Type B pancreatic cell (in vitro differentiated cells): ENCODE measurements at regions not wholly inside any gene's neighbourhood (a gene's known extent, or its start where the extent isn't known, plus 50 kb on each side); places are given as distances from the start of the nearest gene placed in this dataset.

Experiments
- DNase-seq: peaks from one replicate; pipeline ENCODE4 v3.0.0; 2021; ENCODE audit warnings: mixed read lengths; ENCODE audit not compliant: unreplicated experiment; ENCODE audit errors: extremely low spot score
- H3K27ac Mint-ChIP-seq: 2 replicates; pipeline ENCODE4 v1.8.0; 2021; ENCODE audit warnings: mild to moderate bottlenecking, mixed read lengths
- H3K27me3 Mint-ChIP-seq: 2 replicates; pipeline ENCODE4 v1.8.0; 2021; ENCODE audit warnings: mixed read lengths
- H3K36me3 Mint-ChIP-seq: 2 replicates; pipeline ENCODE4 v1.8.0; 2021; ENCODE audit warnings: mixed read lengths
- H3K4me1 Mint-ChIP-seq: one replicate; pipeline ENCODE4 v1.8.0; 2021; ENCODE audit warnings: mixed read lengths; ENCODE audit not compliant: unreplicated experiment
- H3K4me3 Mint-ChIP-seq: 2 replicates; pipeline ENCODE4 v1.8.0; 2021; ENCODE audit warnings: mild to moderate bottlenecking, mixed read lengths
- H3K9me3 Mint-ChIP-seq: 2 replicates; pipeline ENCODE4 v1.8.0; 2021; ENCODE audit warnings: mixed read lengths
- CTCF ChIP-seq: fragments of 200-600 bp; sonication (generic); conservative IDR thresholded peaks from 2 replicates; pipeline ENCODE4 v1.5.0; 2021; ENCODE audit warnings: antibody characterized with exemption, mild to moderate bottlenecking

- peaks cover 31% of the 10 kb centered on the region for H3K27me3 Mint-ChIP-seq
- peaks cover 4% of the 10 kb centered on the region for H3K9me3 Mint-ChIP-seq
- no peak for DNase-seq
- peak overlapping the region; percentile 8 for H3K4me3 Mint-ChIP-seq
- H3K4me1 Mint-ChIP-seq = peaks cover 44% of the 10 kb centered on the region
- H3K27ac Mint-ChIP-seq = no peak overlapping the region
- no peak for TF ChIP-seq CTCF
- no peaks in the 10 kb centered on the region for H3K36me3 Mint-ChIP-seq
These were observed 86.3 kb upstream of the RPL38 start for GRCh38 chr17:74117087-74117698.

DNA sequence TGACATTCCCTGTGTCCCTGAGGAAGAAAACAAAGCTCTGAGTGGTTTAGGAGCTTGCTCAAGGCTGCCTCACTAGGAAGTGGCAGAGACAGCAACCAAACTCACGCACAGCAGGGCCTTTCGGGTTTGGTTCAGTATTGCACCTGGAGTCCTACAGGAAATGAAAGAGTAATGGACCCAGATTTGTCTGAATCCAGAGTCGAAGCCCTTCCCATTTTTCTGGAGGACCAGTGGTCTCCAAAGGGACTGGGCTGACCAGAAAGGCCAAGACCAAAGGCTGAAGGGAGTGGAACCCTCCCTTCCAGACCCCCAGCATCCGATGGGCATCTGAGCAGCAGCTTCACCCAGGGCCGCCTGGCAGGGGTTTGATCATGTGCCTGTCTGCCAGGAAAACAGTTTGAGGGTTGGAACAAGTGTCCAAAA is 85.5 kb upstream of the RPL38 start:
- no peak for TF ChIP-seq CTCF
- peak overlapping the region; percentile 2 for H3K4me3 Mint-ChIP-seq
- peaks cover 29% of the 10 kb centered on the region for H3K27me3 Mint-ChIP-seq
- H3K9me3 Mint-ChIP-seq = peaks cover 4% of the 10 kb centered on the region
- DNase-seq = no peak
- peaks cover 45% of the 10 kb centered on the region for H3K4me1 Mint-ChIP-seq
- no peaks in the 10 kb centered on the region for H3K36me3 Mint-ChIP-seq
- H3K27ac Mint-ChIP-seq = no peak overlapping the region

DNA sequence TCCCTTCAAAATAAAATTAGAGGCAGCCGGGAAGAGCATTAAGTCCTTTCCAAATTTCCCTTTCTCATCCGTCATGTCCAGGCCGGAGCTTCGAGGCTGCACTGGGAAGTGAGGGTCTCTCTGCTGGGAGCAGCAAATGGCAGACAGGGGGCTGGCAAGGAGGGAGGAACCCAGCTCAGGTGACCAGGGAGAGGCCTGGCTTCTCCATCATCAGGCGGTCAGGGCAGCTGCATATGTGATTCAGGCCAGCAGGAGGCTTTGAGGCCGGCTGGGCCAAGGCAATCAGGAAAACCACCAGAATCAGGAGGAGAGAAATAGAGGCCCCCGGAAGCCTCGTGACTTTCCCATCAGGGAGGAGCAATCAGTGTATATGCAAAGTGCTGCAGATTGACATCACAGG is 85.0 kb upstream of the RPL38 start:
- Mint-ChIP-seq H3K27me3 (peaks cover 31% of the 10 kb centered on the region), H3K4me3 (no peak overlapping the region), H3K27ac (no peak overlapping the region)

GRCh38 chr17:74119049-74119580 is 84.4 kb upstream of the RPL38 start:
- H3K4me1 Mint-ChIP-seq = peaks cover 47% of the 10 kb centered on the region
- peaks cover 4% of the 10 kb centered on the region for H3K9me3 Mint-ChIP-seq
- no peak overlapping the region for H3K27ac Mint-ChIP-seq
- H3K27me3 Mint-ChIP-seq = peaks cover 31% of the 10 kb centered on the region
- H3K36me3 Mint-ChIP-seq = no peaks in the 10 kb centered on the region
- DNase-seq = no peak
- H3K4me3 Mint-ChIP-seq = no peak overlapping the region
- TF ChIP-seq CTCF = no peak

More for the DNA sequence above, 85.0 kb upstream of the RPL38 start:
- Mint-ChIP-seq H3K9me3 (peaks cover 4% of the 10 kb centered on the region), H3K4me1 (peaks cover 49% of the 10 kb centered on the region), H3K36me3 (no peaks in the 10 kb centered on the region)
- TF ChIP-seq CTCF = peak; percentile 67
- no peak for DNase-seq

DNA sequence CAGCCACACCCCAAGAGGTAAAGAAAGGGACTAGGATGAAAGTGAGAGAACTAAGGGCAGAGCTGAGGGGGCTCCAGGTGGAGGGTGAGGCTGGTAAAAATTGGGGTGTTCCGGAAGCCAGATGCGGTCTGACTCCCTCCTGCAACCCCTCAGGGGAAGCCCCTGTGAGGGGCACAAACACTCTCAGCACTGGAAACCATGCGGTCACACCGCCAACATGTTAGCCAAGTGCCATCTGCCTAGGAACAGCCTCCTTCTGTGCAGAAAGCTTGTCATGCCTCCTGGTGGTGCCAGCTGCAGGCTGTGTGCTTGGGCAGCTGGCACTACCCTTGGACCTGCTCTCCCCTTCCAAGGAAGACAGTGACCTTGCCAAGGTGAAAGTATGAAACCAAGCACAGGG is 83.5 kb upstream of the RPL38 start:
- H3K27ac Mint-ChIP-seq = no peak overlapping the region
- peaks cover 46% of the 10 kb centered on the region for H3K4me1 Mint-ChIP-seq

More for the DNA sequence above, 83.5 kb upstream of the RPL38 start:
- DNase-seq = no peak
- Mint-ChIP-seq H3K36me3 (no peaks in the 10 kb centered on the region), H3K9me3 (peaks cover 4% of the 10 kb centered on the region), H3K4me3 (no peak overlapping the region), H3K27me3 (peaks cover 31% of the 10 kb centered on the region)
- no peak for TF ChIP-seq CTCF
